ENCODE measurements at regions not wholly inside any gene's neighbourhood (a gene's known extent, or its start where the extent isn't known, plus 50 kb on each side); places are given as distances from the start of the nearest gene placed in this dataset.
"Not testable (repeated sequence)": the region's sequence is repeated elsewhere in the genome, so short reads cannot be mapped to it uniquely, and the experiment has no call there.

DNA sequence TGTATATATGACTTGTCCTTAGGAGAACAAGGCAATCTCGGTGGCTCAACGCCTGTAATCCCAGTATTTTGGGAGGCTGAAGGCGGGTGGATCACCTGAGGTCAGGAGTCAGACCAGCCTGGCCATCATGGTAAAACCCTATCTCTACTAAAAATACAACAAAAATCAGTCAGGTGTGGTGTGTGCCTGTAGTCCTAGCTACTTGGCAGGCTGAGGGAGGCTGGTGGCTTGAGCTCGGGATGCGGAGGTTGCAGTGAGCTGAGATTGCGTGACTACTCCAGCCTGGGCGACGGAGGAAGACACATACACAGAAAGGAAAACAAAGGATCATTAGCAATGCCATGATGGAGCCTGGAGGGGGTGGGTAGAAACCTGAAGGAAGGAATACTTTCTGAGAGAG, 166.6 kb upstream of the RREB1 start:
- H3K27ac ChIP-seq (ENCODE audit: low read length) = no peak overlapping the region
- no peak overlapping the region for H3K9ac ChIP-seq (ENCODE audit: low read depth, low read length)
- no peaks in the 10 kb centered on the region for H3K36me3 ChIP-seq (ENCODE audit: insufficient read depth, low read depth, low read length)
- H3K27me3 ChIP-seq (ENCODE audit: insufficient read depth, low read length) = no peaks in the 10 kb centered on the region
- no peaks in the 10 kb centered on the region for H3K4me1 ChIP-seq (ENCODE audit: insufficient read depth, low read length)
- no peak overlapping the region for H3K4me3 ChIP-seq (ENCODE audit: low read length)
- no peaks in the 10 kb centered on the region for H3K9me3 ChIP-seq (ENCODE audit: insufficient read depth, low read depth, low read length)

DNA sequence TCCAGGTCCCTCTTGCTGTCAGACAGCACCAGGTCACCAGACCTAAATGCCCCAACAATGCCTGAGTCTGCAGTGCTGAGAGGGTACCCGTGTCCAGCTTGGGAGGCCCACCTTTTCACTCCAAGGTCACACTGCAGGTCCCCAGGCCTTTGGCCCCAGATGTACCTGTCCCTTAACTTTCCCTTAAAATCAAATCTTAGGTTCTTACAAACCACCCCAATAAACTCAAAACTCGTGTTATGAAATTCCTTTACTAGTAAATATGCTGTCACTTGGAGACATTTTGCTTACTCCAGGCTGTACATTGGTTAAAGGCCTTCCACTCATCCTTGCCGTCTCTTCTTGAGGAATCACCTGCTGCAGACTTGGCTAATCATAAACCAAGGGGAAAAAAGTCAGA, 165.7 kb upstream of the RREB1 start:
- H3K27me3 ChIP-seq (ENCODE audit: insufficient read depth, low read length) = no peaks in the 10 kb centered on the region
- peaks cover 7% of the 10 kb centered on the region; the same call in 1 of the 2 replicates for H3K4me1 ChIP-seq (ENCODE audit: insufficient read depth, low read length)
- no peak overlapping the region for H3K4me3 ChIP-seq (ENCODE audit: low read length)
- H3K27ac ChIP-seq (ENCODE audit: low read length) = no peak overlapping the region
- no peaks in the 10 kb centered on the region for H3K9me3 ChIP-seq (ENCODE audit: insufficient read depth, low read depth, low read length)
- no peak overlapping the region for H3K9ac ChIP-seq (ENCODE audit: low read depth, low read length)
- H3K36me3 ChIP-seq (ENCODE audit: insufficient read depth, low read depth, low read length) = no peaks in the 10 kb centered on the region

DNA sequence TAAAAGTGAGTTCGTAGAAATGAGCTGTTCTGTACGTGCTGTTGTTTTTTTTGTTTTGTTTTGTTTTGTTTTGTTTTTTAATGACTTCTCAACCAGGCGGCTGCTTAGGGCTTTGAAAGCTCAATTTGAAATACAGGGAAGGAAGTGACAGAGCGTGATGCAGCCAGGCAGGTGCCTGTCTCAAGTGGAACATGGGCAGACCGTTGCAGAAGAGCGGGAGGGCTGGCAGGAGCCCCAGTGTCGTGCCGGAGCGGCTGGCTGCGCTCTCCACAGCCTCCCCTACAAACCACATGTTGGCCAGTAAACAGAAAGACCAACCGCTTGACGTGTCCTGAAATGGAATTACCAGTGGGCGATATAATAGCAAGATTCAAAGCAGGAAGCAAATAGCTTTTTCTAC, 164.9 kb upstream of the RREB1 start:
- Histone ChIP-seq H3K36me3 (ENCODE audit: insufficient read depth, low read depth, low read length) (no peaks in the 10 kb centered on the region), H3K4me3 (ENCODE audit: low read length) (no peak overlapping the region), H3K9me3 (ENCODE audit: insufficient read depth, low read depth, low read length) (no peaks in the 10 kb centered on the region), H3K27ac (ENCODE audit: low read length) (no peak overlapping the region), H3K4me1 (ENCODE audit: insufficient read depth, low read length) (peaks cover 7% of the 10 kb centered on the region; the same call in 1 of the 2 replicates), H3K9ac (ENCODE audit: low read depth, low read length) (no peak overlapping the region), H3K27me3 (ENCODE audit: insufficient read depth, low read length) (no peaks in the 10 kb centered on the region)

GRCh38 chr6:6943421-6943820, 164.3 kb upstream of the RREB1 start:
- Histone ChIP-seq H3K27ac (ENCODE audit: low read length) (no peak overlapping the region), H3K4me1 (ENCODE audit: insufficient read depth, low read length) (peaks cover 7% of the 10 kb centered on the region; the same call in 1 of the 2 replicates), H3K36me3 (ENCODE audit: insufficient read depth, low read depth, low read length) (no peaks in the 10 kb centered on the region), H3K9me3 (ENCODE audit: insufficient read depth, low read depth, low read length) (no peaks in the 10 kb centered on the region), H3K4me3 (ENCODE audit: low read length) (no peak overlapping the region), H3K27me3 (ENCODE audit: insufficient read depth, low read length) (no peaks in the 10 kb centered on the region), H3K9ac (ENCODE audit: low read depth, low read length) (no peak overlapping the region)

DNA sequence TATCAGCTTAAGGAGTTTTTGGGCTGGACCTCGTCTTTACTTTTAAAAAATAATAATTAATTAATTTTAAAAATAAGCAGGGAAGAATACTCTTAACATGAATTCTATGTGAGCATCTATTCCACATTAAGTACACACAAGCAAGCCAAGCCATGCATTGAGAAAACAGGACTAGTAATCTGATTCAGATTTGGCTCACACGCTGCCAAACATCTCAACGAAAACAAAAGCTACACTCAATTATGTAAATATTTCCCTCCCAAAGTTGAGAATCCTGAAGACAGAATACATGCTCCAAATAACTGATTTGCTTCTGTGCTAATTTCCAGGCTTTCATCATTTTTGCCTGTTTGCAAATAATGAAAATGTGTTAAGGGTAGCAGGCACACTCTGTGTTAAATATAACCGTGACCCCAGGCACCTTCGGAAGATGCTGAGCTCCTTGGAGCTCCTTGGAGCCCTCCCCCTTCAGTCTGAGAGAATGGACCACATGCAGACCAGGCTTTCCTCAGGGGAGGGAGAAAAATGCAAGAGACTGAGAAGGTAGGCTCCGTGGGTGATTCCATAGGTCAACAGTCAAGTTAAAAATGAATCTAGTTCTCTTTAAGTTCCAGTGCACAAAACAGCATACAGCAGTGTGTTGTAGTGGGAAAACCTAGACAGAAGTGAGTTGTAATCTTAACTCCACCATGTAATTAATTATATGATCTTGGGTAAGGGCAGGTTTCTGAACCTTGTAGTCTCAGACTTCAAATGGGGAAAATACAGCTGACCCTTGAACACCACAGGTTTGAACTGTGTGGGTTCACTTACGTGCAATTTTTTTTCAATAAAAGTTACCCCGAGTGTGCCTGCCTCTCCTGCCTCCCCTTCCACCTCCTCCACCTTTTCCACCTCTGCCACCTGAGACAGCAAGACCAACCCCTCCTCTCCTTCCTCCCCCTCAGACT, 161.3 kb upstream of the RREB1 start:
- Histone ChIP-seq H3K9me3 (ENCODE audit: insufficient read depth, low read depth, low read length) (peaks cover 12% of the 10 kb centered on the region; the same call in 1 of the 2 replicates), H3K4me3 (ENCODE audit: low read length) (no peak overlapping the region), H3K9ac (ENCODE audit: low read depth, low read length) (no peak overlapping the region), H3K27me3 (ENCODE audit: insufficient read depth, low read length) (no peaks in the 10 kb centered on the region), H3K36me3 (ENCODE audit: insufficient read depth, low read depth, low read length) (no peaks in the 10 kb centered on the region), H3K27ac (ENCODE audit: low read length) (no peak overlapping the region), H3K4me1 (ENCODE audit: insufficient read depth, low read length) (peaks cover 7% of the 10 kb centered on the region; the same call in 1 of the 2 replicates)

DNA sequence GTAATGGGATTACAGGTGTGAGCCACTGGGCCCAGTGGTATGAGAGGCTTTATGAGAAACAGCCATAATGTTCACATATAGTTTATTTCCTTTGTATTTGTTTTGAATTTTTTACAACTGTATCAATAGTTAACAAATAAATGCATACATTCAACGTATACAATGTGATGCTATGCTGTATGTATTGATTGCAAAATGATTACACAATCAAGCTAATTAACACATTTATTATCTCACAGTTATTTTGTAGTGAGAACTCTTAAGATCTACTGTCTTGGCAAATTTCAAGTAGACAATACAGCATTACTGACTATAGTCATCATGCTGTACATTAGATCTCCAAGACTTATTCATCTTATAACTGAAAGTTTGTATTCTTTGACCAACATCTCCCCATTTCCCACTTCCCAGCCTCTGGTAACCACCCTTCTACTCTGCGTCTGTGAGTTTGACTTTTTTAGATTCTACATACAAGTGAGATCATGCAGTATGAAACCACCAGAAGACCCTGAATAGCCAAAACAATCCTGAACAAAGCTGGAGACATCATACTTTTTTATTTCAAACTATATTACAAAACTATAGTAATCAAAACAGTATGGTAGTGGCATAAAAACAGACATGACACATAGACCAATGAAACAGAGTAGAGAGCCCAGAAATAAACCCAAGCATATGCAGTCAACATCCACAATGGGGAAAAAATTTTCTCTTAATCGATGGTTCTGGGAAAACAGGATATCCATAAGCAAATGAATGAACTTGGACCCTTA, 157.2 kb upstream of the RREB1 start:
- no peak overlapping the region for H3K27ac ChIP-seq (ENCODE audit: low read length)
- no peaks in the 10 kb centered on the region for H3K36me3 ChIP-seq (ENCODE audit: insufficient read depth, low read depth, low read length)
- peaks cover 18% of the 10 kb centered on the region; the same call in 1 of the 2 replicates for H3K9me3 ChIP-seq (ENCODE audit: insufficient read depth, low read depth, low read length)
- no peak overlapping the region for H3K9ac ChIP-seq (ENCODE audit: low read depth, low read length)
- H3K4me1 ChIP-seq (ENCODE audit: insufficient read depth, low read length) = peaks cover 7% of the 10 kb centered on the region; the same call in 1 of the 2 replicates
- H3K4me3 ChIP-seq (ENCODE audit: low read length) = no peak overlapping the region
- no peaks in the 10 kb centered on the region for H3K27me3 ChIP-seq (ENCODE audit: insufficient read depth, low read length)

DNA sequence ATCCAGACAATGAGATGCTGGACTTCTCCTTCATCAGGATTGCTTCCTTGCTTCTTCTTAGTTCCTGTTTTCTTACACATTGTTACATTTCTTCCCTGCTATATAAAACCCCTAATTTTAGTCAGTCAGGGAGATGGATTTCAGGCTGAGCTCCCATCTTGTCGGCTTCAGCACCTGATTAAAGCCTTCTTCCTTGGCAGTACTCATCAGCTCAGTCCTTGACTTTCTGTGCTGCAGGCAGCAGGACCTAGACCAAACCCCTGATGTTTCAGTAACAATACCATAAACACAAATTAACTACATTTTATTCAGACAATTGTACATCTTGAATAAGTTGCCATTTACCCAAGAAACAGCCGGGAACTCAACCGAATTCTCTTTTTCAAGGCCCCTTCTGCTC, 156.4 kb upstream of the RREB1 start:
- Histone ChIP-seq H3K9me3 (ENCODE audit: insufficient read depth, low read depth, low read length) (peaks cover 18% of the 10 kb centered on the region; the same call in 1 of the 2 replicates), H3K4me3 (ENCODE audit: low read length) (no peak overlapping the region), H3K36me3 (ENCODE audit: insufficient read depth, low read depth, low read length) (no peaks in the 10 kb centered on the region), H3K27ac (ENCODE audit: low read length) (no peak overlapping the region), H3K9ac (ENCODE audit: low read depth, low read length) (no peak overlapping the region), H3K27me3 (ENCODE audit: insufficient read depth, low read length) (no peaks in the 10 kb centered on the region), H3K4me1 (ENCODE audit: insufficient read depth, low read length) (peaks cover 6% of the 10 kb centered on the region; the same call in 1 of the 2 replicates)

DNA sequence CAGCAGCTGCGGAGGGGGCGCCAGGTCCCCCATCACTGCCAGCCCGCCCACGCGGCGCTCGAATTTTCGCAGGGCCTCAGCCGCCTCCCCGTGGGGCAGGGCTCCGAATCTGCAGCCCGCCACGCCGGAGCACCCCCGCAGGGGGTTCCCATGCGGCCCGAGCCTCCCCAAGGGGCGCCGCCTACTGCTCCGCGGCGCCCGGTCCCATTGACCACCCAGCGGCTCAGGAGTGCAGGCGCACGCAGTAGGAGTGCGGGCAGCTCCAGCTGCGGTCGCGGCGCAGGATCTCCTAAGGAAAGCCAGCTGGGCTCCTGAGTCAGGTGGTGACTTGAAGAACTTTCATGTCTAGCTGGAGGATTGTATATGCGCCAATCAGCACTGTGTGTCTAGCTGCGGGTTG, 155.3 kb upstream of the RREB1 start:
- no peak overlapping the region for H3K9ac ChIP-seq (ENCODE audit: low read depth, low read length)
- H3K27me3 ChIP-seq (ENCODE audit: insufficient read depth, low read length) = no peaks in the 10 kb centered on the region
- H3K9me3 ChIP-seq (ENCODE audit: insufficient read depth, low read depth, low read length) = peaks cover 18% of the 10 kb centered on the region; the same call in 1 of the 2 replicates
- H3K4me3 ChIP-seq (ENCODE audit: low read length) = no peak overlapping the region
- no peaks in the 10 kb centered on the region for H3K36me3 ChIP-seq (ENCODE audit: insufficient read depth, low read depth, low read length)
- no peaks in the 10 kb centered on the region for H3K4me1 ChIP-seq (ENCODE audit: insufficient read depth, low read length)
- H3K27ac ChIP-seq (ENCODE audit: low read length) = no peak overlapping the region

DNA sequence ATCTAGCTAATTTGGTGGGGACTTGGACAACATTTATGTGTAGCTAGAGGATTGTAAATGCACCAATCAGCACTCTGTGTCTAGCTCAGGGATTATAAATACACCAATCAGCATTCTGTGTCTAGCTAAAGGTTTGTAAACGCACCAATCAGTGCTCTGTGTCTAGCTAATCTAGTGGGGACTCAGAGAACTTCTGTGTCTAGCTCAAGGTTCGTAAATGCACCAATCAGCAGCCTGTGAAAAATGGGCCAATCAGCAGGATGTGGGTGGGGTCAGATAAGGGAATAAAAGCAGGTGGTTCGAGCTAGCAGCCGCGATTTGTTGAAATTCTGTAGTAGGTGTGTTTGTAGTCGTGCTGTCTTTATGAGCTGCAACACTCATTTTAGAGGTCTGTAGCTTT, 154.8 kb upstream of the RREB1 start:
- H3K36me3 ChIP-seq (ENCODE audit: insufficient read depth, low read depth, low read length); H3K4me1 ChIP-seq (ENCODE audit: insufficient read depth, low read length); H3K27me3 ChIP-seq (ENCODE audit: insufficient read depth, low read length); H3K9ac ChIP-seq (ENCODE audit: low read depth, low read length); H3K4me3 ChIP-seq (ENCODE audit: low read length); H3K27ac ChIP-seq (ENCODE audit: low read length): not testable (repeated sequence)
- peaks cover 18% of the 10 kb centered on the region; the same call in 1 of the 2 replicates for H3K9me3 ChIP-seq (ENCODE audit: insufficient read depth, low read depth, low read length)

- Histone ChIP-seq H3K9me3 (ENCODE audit: insufficient read depth, low read depth, low read length) (no peaks in the 10 kb centered on the region), H3K4me1 (ENCODE audit: insufficient read depth, low read length) (no peaks in the 10 kb centered on the region), H3K36me3 (ENCODE audit: insufficient read depth, low read depth, low read length) (no peaks in the 10 kb centered on the region), H3K27me3 (ENCODE audit: insufficient read depth, low read length) (no peaks in the 10 kb centered on the region), H3K4me3 (ENCODE audit: low read length) (no peak overlapping the region), H3K9ac (ENCODE audit: low read depth, low read length) (no peak overlapping the region), H3K27ac (ENCODE audit: low read length) (no peak overlapping the region)
These were observed 147.1 kb upstream of the RREB1 start for GRCh38 chr6:6960571-6961251.

- Histone ChIP-seq H3K4me1 (ENCODE audit: insufficient read depth, low read length) (no peaks in the 10 kb centered on the region), H3K9me3 (ENCODE audit: insufficient read depth, low read depth, low read length) (no peaks in the 10 kb centered on the region), H3K27me3 (ENCODE audit: insufficient read depth, low read length) (no peaks in the 10 kb centered on the region), H3K27ac (ENCODE audit: low read length) (no peak overlapping the region), H3K36me3 (ENCODE audit: insufficient read depth, low read depth, low read length) (no peaks in the 10 kb centered on the region), H3K9ac (ENCODE audit: low read depth, low read length) (no peak overlapping the region), H3K4me3 (ENCODE audit: low read length) (no peak overlapping the region)
These were observed 145.7 kb upstream of the RREB1 start for GRCh38 chr6:6962086-6962485.
